ENCODE measurements at regions not wholly inside any gene's neighbourhood (a gene's known extent, or its start where the extent isn't known, plus 50 kb on each side); places are given as distances from the start of the nearest gene placed in this dataset.
"Not testable (repeated sequence)": the region's sequence is repeated elsewhere in the genome, so short reads cannot be mapped to it uniquely, and the experiment has no call there.

GRCh38 chr12:111268738-111269572 is 99.9 kb downstream of the PHETA1 start:
- DNase-seq (ENCODE audit: extremely low read depth, low read depth): no peak
- no peak overlapping the region for H3K4me3 ChIP-seq (replicated peaks; ENCODE audit: low read depth, low read length)
- peak; percentile 71 for TF ChIP-seq CTCF (IDR thresholded peaks at IDR 0.05; ENCODE audit: low read depth, low read length, missing control alignments)

DNA sequence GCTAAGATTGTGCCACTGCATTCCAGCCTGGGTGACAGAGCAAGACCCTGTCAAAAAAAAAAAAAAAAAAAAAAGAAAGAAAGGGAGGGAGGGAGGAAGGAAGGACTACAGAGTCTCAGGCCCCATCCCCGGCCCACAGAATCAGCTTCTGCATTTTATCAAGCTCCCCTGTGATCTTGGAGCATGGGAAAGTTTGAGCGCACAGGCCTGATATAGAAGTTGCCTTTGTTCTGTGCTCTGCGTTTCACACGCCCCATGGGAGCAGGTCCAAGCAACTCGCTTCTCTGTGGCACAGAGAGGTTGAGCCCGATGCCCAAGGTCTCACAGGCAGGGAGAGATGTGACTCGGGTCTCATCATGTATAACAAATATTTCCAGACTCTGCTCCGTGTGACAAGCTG is 101.8 kb downstream of the PHETA1 start:
- no peak for TF ChIP-seq CTCF (IDR thresholded peaks at IDR 0.05; ENCODE audit: low read depth, low read length, missing control alignments)

DNA sequence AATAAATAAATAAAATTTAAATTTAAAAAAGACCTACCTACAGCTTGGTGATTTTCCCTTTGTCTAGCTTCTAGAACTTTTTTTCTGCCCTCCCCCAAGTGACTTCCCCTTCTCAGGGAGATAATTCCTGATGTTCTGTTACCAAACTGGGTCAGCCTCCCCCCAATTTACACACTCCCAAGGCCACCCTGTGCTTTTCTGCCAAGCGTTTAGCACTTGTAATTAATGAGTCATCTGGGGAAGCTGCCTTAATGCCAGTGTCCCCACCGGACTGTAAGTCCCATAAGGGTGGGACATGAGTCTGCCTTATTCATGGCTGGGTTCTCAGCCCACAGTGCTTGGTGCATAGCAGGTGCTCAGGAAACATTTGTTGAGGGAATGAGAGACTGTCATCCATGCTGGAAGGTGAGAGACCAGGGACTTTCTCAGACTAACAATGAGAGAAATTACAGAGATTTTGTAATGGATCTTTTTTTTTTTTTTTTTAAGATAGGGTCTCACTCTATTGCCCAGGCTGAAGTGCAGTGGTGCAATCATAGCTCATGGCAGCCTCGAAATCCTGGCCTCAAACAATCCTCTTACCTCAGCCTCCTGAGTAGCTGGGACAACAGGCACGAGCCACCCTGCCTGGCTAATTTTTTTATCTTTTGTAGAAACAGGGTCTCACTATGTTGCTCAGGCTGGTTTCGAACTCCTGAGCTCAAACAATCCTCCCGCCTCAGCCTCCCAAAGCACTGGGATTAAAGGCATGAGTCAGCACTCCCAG is 106.8 kb downstream of the PHETA1 start:
- no peak for TF ChIP-seq CTCF (IDR thresholded peaks at IDR 0.05; ENCODE audit: low read depth, low read length, missing control alignments)
- H3K4me3 ChIP-seq (replicated peaks; ENCODE audit: low read depth, low read length): no peak overlapping the region
- DNase-seq (ENCODE audit: extremely low read depth, low read depth): no peak

More for the DNA sequence above, 101.8 kb downstream of the PHETA1 start:
- no peak for DNase-seq (ENCODE audit: extremely low read depth, low read depth)
- H3K4me3 ChIP-seq (replicated peaks; ENCODE audit: low read depth, low read length): no peak overlapping the region

- H3K4me3 ChIP-seq (replicated peaks; ENCODE audit: low read depth, low read length): no peak overlapping the region
- DNase-seq (ENCODE audit: extremely low read depth, low read depth): no peak
- no peak for TF ChIP-seq CTCF (IDR thresholded peaks at IDR 0.05; ENCODE audit: low read depth, low read length, missing control alignments)
Measured at GRCh38 chr12:111260732-111261131, 108.2 kb downstream of the PHETA1 start.

DNA sequence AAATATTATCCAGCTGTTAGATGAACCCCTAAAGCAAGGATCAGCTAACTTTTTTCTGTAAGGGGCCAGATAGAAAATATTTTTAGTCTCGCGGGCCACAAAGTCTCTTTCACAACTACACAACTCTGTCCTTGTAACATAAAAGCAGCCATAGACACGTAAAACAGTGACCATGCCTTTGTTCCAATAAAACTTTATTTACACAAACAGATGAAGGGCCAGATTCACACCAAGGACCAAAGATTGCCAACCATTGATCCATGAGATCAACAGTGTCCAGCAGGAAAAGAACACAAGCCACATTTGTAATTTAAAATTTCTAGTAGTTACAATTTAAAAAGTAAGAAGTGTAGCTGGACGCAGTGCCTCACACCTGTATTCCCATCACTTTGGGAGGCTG is 109.7 kb downstream of the PHETA1 start:
- no peak for TF ChIP-seq CTCF (IDR thresholded peaks at IDR 0.05; ENCODE audit: low read depth, low read length, missing control alignments)
- no peak overlapping the region for H3K4me3 ChIP-seq (replicated peaks; ENCODE audit: low read depth, low read length)
- DNase-seq (ENCODE audit: extremely low read depth, low read depth): no peak

GRCh38 chr12:111258081-111258480 is 110.8 kb downstream of the PHETA1 start:
- DNase-seq (ENCODE audit: extremely low read depth, low read depth); H3K4me3 ChIP-seq (replicated peaks; ENCODE audit: low read depth, low read length): not testable (repeated sequence)

GRCh38 chr12:111257435-111257902 is 111.4 kb downstream of the PHETA1 start:
- no peak for TF ChIP-seq CTCF (IDR thresholded peaks at IDR 0.05; ENCODE audit: low read depth, low read length, missing control alignments)
- DNase-seq (ENCODE audit: extremely low read depth, low read depth): no peak
- no peak overlapping the region for H3K4me3 ChIP-seq (replicated peaks; ENCODE audit: low read depth, low read length)
